ENCODE measurements at regions not wholly inside any gene's neighbourhood (a gene's known extent, or its start where the extent isn't known, plus 50 kb on each side); places are given as distances from the start of the nearest gene placed in this dataset.

- intact Hi-C loops (cut with DNase I, micrococcal nuclease) = no loop called here
- no peaks in the 10 kb centered on the region for H3K36me3 ChIP-seq (ENCODE audit: low read depth)
- no peaks in the 10 kb centered on the region for H3K4me1 ChIP-seq (ENCODE audit: low read depth)
- no peak for TF ChIP-seq CTCF (IDR thresholded peaks at IDR 0.05)
- DNase-seq = peak in 2 of 3 donors; percentile 53 to 65
- no peaks in the 10 kb centered on the region for H3K9me3 ChIP-seq
- H3K4me3 ChIP-seq = no peak overlapping the region
- ATAC-seq = peak; percentile 33
Observed at GRCh38 chr13:78241278-78241919, 322.8 kb upstream of the EDNRB start.

- Histone ChIP-seq H3K9me3 (no peaks in the 10 kb centered on the region), H3K4me3 (no peak overlapping the region), H3K4me1 (ENCODE audit: low read depth) (no peaks in the 10 kb centered on the region), H3K36me3 (ENCODE audit: low read depth) (no peaks in the 10 kb centered on the region)
- DNase-seq (no peak), ATAC-seq (no peak)
- TF ChIP-seq CTCF (IDR thresholded peaks at IDR 0.05) = no peak
- intact Hi-C loops (cut with DNase I, micrococcal nuclease) = no loop called here
Observed at GRCh38 chr13:78239714-78240113, 321.1 kb upstream of the EDNRB start.

GRCh38 chr13:78238911-78239310 lies 320.3 kb upstream of the EDNRB start:
- ATAC-seq (no peak), DNase-seq (no peak)
- no peak for TF ChIP-seq CTCF (IDR thresholded peaks at IDR 0.05)
- Histone ChIP-seq H3K4me3 (no peak overlapping the region), H3K36me3 (ENCODE audit: low read depth) (no peaks in the 10 kb centered on the region), H3K9me3 (no peaks in the 10 kb centered on the region), H3K4me1 (ENCODE audit: low read depth) (no peaks in the 10 kb centered on the region)
- intact Hi-C loops (cut with DNase I, micrococcal nuclease) = no loop called here

- Histone ChIP-seq H3K4me1 (ENCODE audit: low read depth) (no peaks in the 10 kb centered on the region), H3K36me3 (ENCODE audit: low read depth) (no peaks in the 10 kb centered on the region), H3K4me3 (no peak overlapping the region), H3K9me3 (no peaks in the 10 kb centered on the region)
- ATAC-seq = no peak
- DNase-seq = no peak
- TF ChIP-seq CTCF (IDR thresholded peaks at IDR 0.05) = no peak
- intact Hi-C loops (cut with DNase I, micrococcal nuclease) = no loop called here
Observed at GRCh38 chr13:78228940-78229339, 310.3 kb upstream of the EDNRB start.

GRCh38 chr13:78228211-78228610 lies 309.6 kb upstream of the EDNRB start:
- H3K9me3 ChIP-seq = no peaks in the 10 kb centered on the region
- ATAC-seq (no peak), DNase-seq (no peak)
- no peaks in the 10 kb centered on the region for H3K4me1 ChIP-seq (ENCODE audit: low read depth)
- intact Hi-C loops (cut with DNase I, micrococcal nuclease) = no loop called here
- TF ChIP-seq CTCF (IDR thresholded peaks at IDR 0.05) = no peak
- no peak overlapping the region for H3K4me3 ChIP-seq
- H3K36me3 ChIP-seq (ENCODE audit: low read depth) = no peaks in the 10 kb centered on the region

GRCh38 chr13:78227709-78228108 lies 309.1 kb upstream of the EDNRB start:
- Histone ChIP-seq H3K9me3 (no peaks in the 10 kb centered on the region), H3K36me3 (ENCODE audit: low read depth) (no peaks in the 10 kb centered on the region), H3K4me1 (ENCODE audit: low read depth) (no peaks in the 10 kb centered on the region), H3K4me3 (no peak overlapping the region)
- DNase-seq (no peak), ATAC-seq (no peak)
- intact Hi-C loops (cut with DNase I, micrococcal nuclease) = no loop called here
- no peak for TF ChIP-seq CTCF (IDR thresholded peaks at IDR 0.05)

Measured in mucosa of descending colon (tissue), 3 donors.